ENCODE measurements at regions not wholly inside any gene's neighbourhood (a gene's known extent, or its start where the extent isn't known, plus 50 kb on each side); places are given as distances from the start of the nearest gene placed in this dataset.

DNA sequence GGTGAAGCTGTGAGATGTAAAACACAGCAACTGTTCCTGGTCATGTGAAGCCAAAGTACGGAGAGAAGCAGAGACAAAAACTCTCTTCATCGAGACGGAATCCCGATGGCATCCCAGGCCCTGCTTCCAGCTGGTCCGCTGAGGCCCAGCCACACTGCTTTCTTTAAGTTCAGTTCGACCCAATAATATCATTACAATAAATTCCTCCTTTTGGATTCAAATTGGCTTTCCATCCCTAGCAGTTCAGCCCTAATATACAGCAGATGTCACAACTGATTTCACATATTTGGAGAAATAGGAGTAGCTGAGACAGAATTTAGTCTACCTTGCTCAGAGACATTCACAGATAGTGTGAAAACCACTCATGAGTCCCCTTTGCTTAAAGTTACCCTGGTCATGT lies 98.3 kb upstream of the SPRY1 start:
- H3F3A ChIP-seq (ENCODE audit: insufficient read depth, low read length, poor library complexity, severe bottlenecking), result no peaks in the 10 kb centered on the region
- H3K79me2 ChIP-seq (replicated peaks; ENCODE audit: insufficient read depth, low read length), result no peaks in the 10 kb centered on the region
- H3K27me3 ChIP-seq (ENCODE audit: insufficient read depth, low read depth, low read length), result no peaks in the 10 kb centered on the region
- no peak overlapping the region for H3K4me2 ChIP-seq (ENCODE audit: low read length)
- H3K9ac ChIP-seq (ENCODE audit: low read length), result no peak overlapping the region
- no peaks in the 10 kb centered on the region for H3K36me3 ChIP-seq (ENCODE audit: insufficient read depth, low read length)
- no peaks in the 10 kb centered on the region for H3K9me3 ChIP-seq (ENCODE audit: low read length)
- TF ChIP-seq, protein P1, sequence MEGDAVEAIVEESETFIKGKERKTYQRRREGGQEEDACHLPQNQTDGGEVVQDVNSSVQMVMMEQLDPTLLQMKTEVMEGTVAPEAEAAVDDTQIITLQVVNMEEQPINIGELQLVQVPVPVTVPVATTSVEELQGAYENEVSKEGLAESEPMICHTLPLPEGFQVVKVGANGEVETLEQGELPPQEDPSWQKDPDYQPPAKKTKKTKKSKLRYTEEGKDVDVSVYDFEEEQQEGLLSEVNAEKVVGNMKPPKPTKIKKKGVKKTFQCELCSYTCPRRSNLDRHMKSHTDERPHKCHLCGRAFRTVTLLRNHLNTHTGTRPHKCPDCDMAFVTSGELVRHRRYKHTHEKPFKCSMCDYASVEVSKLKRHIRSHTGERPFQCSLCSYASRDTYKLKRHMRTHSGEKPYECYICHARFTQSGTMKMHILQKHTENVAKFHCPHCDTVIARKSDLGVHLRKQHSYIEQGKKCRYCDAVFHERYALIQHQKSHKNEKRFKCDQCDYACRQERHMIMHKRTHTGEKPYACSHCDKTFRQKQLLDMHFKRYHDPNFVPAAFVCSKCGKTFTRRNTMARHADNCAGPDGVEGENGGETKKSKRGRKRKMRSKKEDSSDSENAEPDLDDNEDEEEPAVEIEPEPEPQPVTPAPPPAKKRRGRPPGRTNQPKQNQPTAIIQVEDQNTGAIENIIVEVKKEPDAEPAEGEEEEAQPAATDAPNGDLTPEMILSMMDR (IDR thresholded peaks at IDR 0.05; ENCODE audit: poor library complexity, severe bottlenecking), result no peak
- no peak for TF ChIP-seq EZH2 (IDR thresholded peaks at IDR 0.05; ENCODE audit: borderline replicate concordance, insufficient read depth, low read length, poor library complexity, severe bottlenecking)
- no peak for TF ChIP-seq MXI1 (conservative IDR thresholded peaks at IDR 0.05; ENCODE audit: poor library complexity, severe bottlenecking)
- no peak for TF ChIP-seq POLR2AphosphoS5 (IDR thresholded peaks at IDR 0.05)
- TF ChIP-seq, protein P2, sequence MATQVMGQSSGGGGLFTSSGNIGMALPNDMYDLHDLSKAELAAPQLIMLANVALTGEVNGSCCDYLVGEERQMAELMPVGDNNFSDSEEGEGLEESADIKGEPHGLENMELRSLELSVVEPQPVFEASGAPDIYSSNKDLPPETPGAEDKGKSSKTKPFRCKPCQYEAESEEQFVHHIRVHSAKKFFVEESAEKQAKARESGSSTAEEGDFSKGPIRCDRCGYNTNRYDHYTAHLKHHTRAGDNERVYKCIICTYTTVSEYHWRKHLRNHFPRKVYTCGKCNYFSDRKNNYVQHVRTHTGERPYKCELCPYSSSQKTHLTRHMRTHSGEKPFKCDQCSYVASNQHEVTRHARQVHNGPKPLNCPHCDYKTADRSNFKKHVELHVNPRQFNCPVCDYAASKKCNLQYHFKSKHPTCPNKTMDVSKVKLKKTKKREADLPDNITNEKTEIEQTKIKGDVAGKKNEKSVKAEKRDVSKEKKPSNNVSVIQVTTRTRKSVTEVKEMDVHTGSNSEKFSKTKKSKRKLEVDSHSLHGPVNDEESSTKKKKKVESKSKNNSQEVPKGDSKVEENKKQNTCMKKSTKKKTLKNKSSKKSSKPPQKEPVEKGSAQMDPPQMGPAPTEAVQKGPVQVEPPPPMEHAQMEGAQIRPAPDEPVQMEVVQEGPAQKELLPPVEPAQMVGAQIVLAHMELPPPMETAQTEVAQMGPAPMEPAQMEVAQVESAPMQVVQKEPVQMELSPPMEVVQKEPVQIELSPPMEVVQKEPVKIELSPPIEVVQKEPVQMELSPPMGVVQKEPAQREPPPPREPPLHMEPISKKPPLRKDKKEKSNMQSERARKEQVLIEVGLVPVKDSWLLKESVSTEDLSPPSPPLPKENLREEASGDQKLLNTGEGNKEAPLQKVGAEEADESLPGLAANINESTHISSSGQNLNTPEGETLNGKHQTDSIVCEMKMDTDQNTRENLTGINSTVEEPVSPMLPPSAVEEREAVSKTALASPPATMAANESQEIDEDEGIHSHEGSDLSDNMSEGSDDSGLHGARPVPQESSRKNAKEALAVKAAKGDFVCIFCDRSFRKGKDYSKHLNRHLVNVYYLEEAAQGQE (IDR thresholded peaks at IDR 0.05; ENCODE audit: borderline replicate concordance), result no peak
- no peak overlapping the region for H3K4me3 ChIP-seq (ENCODE audit: low read length)
- no peaks in the 10 kb centered on the region for H4K20me1 ChIP-seq (ENCODE audit: insufficient read depth)
- H2AFZ ChIP-seq (ENCODE audit: low read depth, low read length), result no peak overlapping the region
- no peak overlapping the region for H3K27ac ChIP-seq (ENCODE audit: low read length)
- H3K9me2 ChIP-seq (ENCODE audit: insufficient read depth, low read length), result no peaks in the 10 kb centered on the region

DNA sequence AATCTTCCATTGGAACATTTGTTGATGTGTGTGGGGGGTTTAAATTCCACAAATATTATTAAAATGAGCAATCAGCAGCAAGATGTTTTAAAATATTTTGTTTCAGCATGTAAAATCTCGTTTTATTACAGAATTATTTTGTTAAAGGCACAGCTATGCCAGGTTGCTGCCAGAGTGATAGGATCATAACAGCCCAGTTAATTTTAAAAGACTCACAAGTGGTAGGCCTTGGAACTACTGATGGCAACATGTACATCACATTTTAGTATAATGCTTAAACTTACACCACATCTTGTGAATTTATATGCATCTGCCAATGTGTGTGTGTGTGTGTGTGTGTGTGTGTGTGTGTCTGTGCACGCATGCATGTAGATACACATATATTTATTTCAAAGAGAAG lies 97.8 kb upstream of the SPRY1 start:
- Histone ChIP-seq H3K36me3 (ENCODE audit: insufficient read depth, low read length) (no peaks in the 10 kb centered on the region), H3K9ac (ENCODE audit: low read length) (no peak overlapping the region), H3F3A (ENCODE audit: insufficient read depth, low read length, poor library complexity, severe bottlenecking) (no peaks in the 10 kb centered on the region), H3K9me2 (ENCODE audit: insufficient read depth, low read length) (no peaks in the 10 kb centered on the region), H4K20me1 (ENCODE audit: insufficient read depth) (no peaks in the 10 kb centered on the region), H3K79me2 (replicated peaks; ENCODE audit: insufficient read depth, low read length) (no peaks in the 10 kb centered on the region), H2AFZ (ENCODE audit: low read depth, low read length) (no peak overlapping the region), H3K27me3 (ENCODE audit: insufficient read depth, low read depth, low read length) (no peaks in the 10 kb centered on the region), H3K9me3 (ENCODE audit: low read length) (no peaks in the 10 kb centered on the region), H3K27ac (ENCODE audit: low read length) (no peak overlapping the region), H3K4me2 (ENCODE audit: low read length) (no peak overlapping the region), H3K4me3 (ENCODE audit: low read length) (no peak overlapping the region)
- TF ChIP-seq EP300 (conservative IDR thresholded peaks at IDR 0.05; ENCODE audit: poor library complexity, severe bottlenecking) (no peak), EZH2 (IDR thresholded peaks at IDR 0.05; ENCODE audit: borderline replicate concordance, insufficient read depth, low read length, poor library complexity, severe bottlenecking) (no peak), POLR2AphosphoS5 (IDR thresholded peaks at IDR 0.05) (no peak), TAF1 (IDR thresholded peaks at IDR 0.05; ENCODE audit: low read depth) (no peak), SMC3 (conservative IDR thresholded peaks at IDR 0.05; ENCODE audit: poor library complexity) (no peak), MXI1 (conservative IDR thresholded peaks at IDR 0.05; ENCODE audit: poor library complexity, severe bottlenecking) (no peak), RAD21 (conservative IDR thresholded peaks at IDR 0.05) (no peak)
- TF ChIP-seq, protein P1 (IDR thresholded peaks at IDR 0.05; ENCODE audit: poor library complexity, severe bottlenecking), result no peak
- TF ChIP-seq, protein P2 (IDR thresholded peaks at IDR 0.05; ENCODE audit: borderline replicate concordance), result no peak
